GM23248 (cell line): ENCODE measurements at regions not wholly inside any gene's neighbourhood (a gene's known extent, or its start where the extent isn't known, plus 50 kb on each side); places are given as distances from the start of the nearest gene placed in this dataset.

ENCODE experiments used
- DNase-seq: peaks from one replicate; pipeline ENCODE4 v3.0.0-alpha.2; 2015
- H2AFZ ChIP-seq: fragments of 200-600 bp; sonication (generic); 2 replicates; pipeline ENCODE4 v1.6.1; 2016; ENCODE audit warnings: antibody characterized with exemption
- H3F3A ChIP-seq: fragments of 200-600 bp; sonication (generic); 2 replicates; pipeline ENCODE4 v1.6.1; 2016; ENCODE audit warnings: mild to moderate bottlenecking, antibody characterized with exemption, mixed run types; ENCODE audit not compliant: insufficient read depth
- H3K27ac ChIP-seq: fragments of 200-600 bp; sonication (generic); 2 replicates; pipeline ENCODE4 v1.5.1; 2016; ENCODE audit warnings: mild to moderate bottlenecking
- H3K27me3 ChIP-seq: fragments of 200-600 bp; sonication (generic); replicated peaks from 2 replicates; pipeline ENCODE4 v1.6.1; 2016; ENCODE audit warnings: mild to moderate bottlenecking; ENCODE audit not compliant: insufficient read depth
- H3K36me3 ChIP-seq: fragments of 200-600 bp; sonication (generic); 2 replicates; pipeline ENCODE4 v1.6.1; 2016; ENCODE audit warnings: low read depth, mild to moderate bottlenecking
- H3K4me1 ChIP-seq: fragments of 200-600 bp; sonication (generic); 2 replicates; pipeline ENCODE4 v1.6.1; 2016; ENCODE audit warnings: mild to moderate bottlenecking; ENCODE audit not compliant: insufficient read depth
- H3K4me2 ChIP-seq: fragments of 200-600 bp; sonication (generic); one replicate; pipeline ENCODE4 v1.6.1; 2016; ENCODE audit warnings: mild to moderate bottlenecking; ENCODE audit not compliant: unreplicated experiment
- H3K4me3 ChIP-seq: fragments of 200-600 bp; sonication (generic); 2 replicates; pipeline ENCODE4 v1.5.1; 2016; ENCODE audit warnings: mild to moderate bottlenecking
- H3K79me2 ChIP-seq: fragments of 200-600 bp; sonication (generic); 2 replicates; pipeline ENCODE4 v1.6.1; 2016; ENCODE audit warnings: mild to moderate bottlenecking; ENCODE audit not compliant: insufficient read depth
- H3K9ac ChIP-seq: fragments of 200-600 bp; sonication (generic); 2 replicates; pipeline ENCODE4 v1.6.1; 2016; ENCODE audit warnings: mild to moderate bottlenecking
- H3K9me2 ChIP-seq: fragments of 200-600 bp; sonication (generic); 2 replicates; pipeline ENCODE4 v1.6.1; 2016; ENCODE audit warnings: mixed run types, mild to moderate bottlenecking, moderate library complexity; ENCODE audit not compliant: insufficient read depth
- H3K9me3 ChIP-seq: fragments of 200-600 bp; sonication (generic); one replicate; pipeline ENCODE4 v1.6.1; 2017; ENCODE audit warnings: low read depth
- H4K20me1 ChIP-seq: fragments of 200-600 bp; sonication (generic); 2 replicates; pipeline ENCODE4 v1.6.0; 2016; ENCODE audit not compliant: insufficient read depth
- EZH2 ChIP-seq: fragments of 200-600 bp; sonication (generic); IDR thresholded peaks from 2 replicates; pipeline ENCODE4 v1.6.1; 2018; ENCODE audit warnings: antibody characterized with exemption, mild to moderate bottlenecking; ENCODE audit not compliant: insufficient read depth, poor library complexity, severe bottlenecking
- EZH2phosphoT487 ChIP-seq: fragments of 200-600 bp; sonication (generic); IDR thresholded peaks from 2 replicates; pipeline ENCODE4 v1.6.1; 2018; ENCODE audit warnings: antibody characterized with exemption, moderate library complexity, mild to moderate bottlenecking, low read depth; ENCODE audit not compliant: insufficient read depth
- WGBS, 2 experiments: methylation state at CpG; one replicate each; pipeline ENCODE4 v1.1.6; 2015 to 2017; ENCODE audit warnings: low lambda C conversion rate in 2 of 2, low coverage in 1 of 2; ENCODE audit errors: missing lambda C conversion rate in 2 of 2; 5-methylcytosine and 5-hydroxymethylcytosine counted together
- in situ Hi-C: fragments of 300-500 bp; cut with MboI; formaldehyde crosslinking; loops from 2 replicates; pipeline ENCODE4 v1.15.0; 2020

- no peaks in the 10 kb centered on the region for H3K27me3 ChIP-seq
- no peaks in the 10 kb centered on the region for H4K20me1 ChIP-seq
- no peaks in the 10 kb centered on the region for H3K9me3 ChIP-seq
- no peak overlapping the region for H3K9ac ChIP-seq
- H3K4me3 ChIP-seq: no peak overlapping the region
- H3K79me2 ChIP-seq: no peaks in the 10 kb centered on the region
- no peaks in the 10 kb centered on the region for H3K9me2 ChIP-seq
- WGBS, 2 experiments: 20 to 22% methylated on average over 3 of the region's 3 CpGs
- H2AFZ ChIP-seq: no peak overlapping the region
- no peaks in the 10 kb centered on the region for H3K4me1 ChIP-seq
- H3K4me2 ChIP-seq: no peak overlapping the region
- DNase-seq: no peak
- H3K36me3 ChIP-seq: no peaks in the 10 kb centered on the region
- in situ Hi-C loops: no loop called here
- H3K27ac ChIP-seq: no peak overlapping the region
- H3F3A ChIP-seq: no peaks in the 10 kb centered on the region
- TF ChIP-seq EZH2 (no peak), EZH2phosphoT487 (no peak)
Measured at GRCh38 chr6:94446120-94446519, 1026.8 kb upstream of the EPHA7 start.

GRCh38 chr6:94443701-94444100 lies 1024.3 kb upstream of the EPHA7 start:
- Histone ChIP-seq H3K4me2 (no peak overlapping the region), H3K9me2 (no peaks in the 10 kb centered on the region), H3K9ac (no peak overlapping the region), H2AFZ (no peak overlapping the region), H3K4me3 (no peak overlapping the region), H3K36me3 (no peaks in the 10 kb centered on the region), H3K27me3 (no peaks in the 10 kb centered on the region), H3F3A (no peaks in the 10 kb centered on the region), H4K20me1 (no peaks in the 10 kb centered on the region), H3K4me1 (no peaks in the 10 kb centered on the region), H3K9me3 (no peaks in the 10 kb centered on the region), H3K79me2 (no peaks in the 10 kb centered on the region), H3K27ac (no peak overlapping the region)
- WGBS, 2 experiments: 0 to 3% methylated on average over 2 of the region's 2 CpGs
- DNase-seq: no peak
- in situ Hi-C loops: no loop called here
- TF ChIP-seq EZH2: no peak
- no peak for TF ChIP-seq EZH2phosphoT487

GRCh38 chr6:94424692-94425091 lies 1005.3 kb upstream of the EPHA7 start:
- Histone ChIP-seq H3K9me3 (no peaks in the 10 kb centered on the region), H2AFZ (no peak overlapping the region), H3K27me3 (no peaks in the 10 kb centered on the region), H3K4me1 (no peaks in the 10 kb centered on the region), H3K4me2 (no peak overlapping the region), H3K9me2 (no peaks in the 10 kb centered on the region), H3K27ac (no peak overlapping the region), H4K20me1 (no peaks in the 10 kb centered on the region), H3K4me3 (no peak overlapping the region), H3K36me3 (no peaks in the 10 kb centered on the region), H3F3A (no peaks in the 10 kb centered on the region), H3K9ac (no peak overlapping the region), H3K79me2 (no peaks in the 10 kb centered on the region)
- in situ Hi-C loops: no loop called here
- TF ChIP-seq EZH2 (no peak), EZH2phosphoT487 (no peak)
- DNase-seq: no peak

- TF ChIP-seq EZH2phosphoT487: no peak
- no peak for TF ChIP-seq EZH2
- DNase-seq: no peak
- Histone ChIP-seq H3K27ac (no peak overlapping the region), H3K9ac (no peak overlapping the region), H3K79me2 (no peaks in the 10 kb centered on the region), H3K9me3 (no peaks in the 10 kb centered on the region), H2AFZ (no peak overlapping the region), H3K4me3 (no peak overlapping the region), H4K20me1 (no peaks in the 10 kb centered on the region), H3F3A (no peaks in the 10 kb centered on the region), H3K36me3 (no peaks in the 10 kb centered on the region), H3K27me3 (no peaks in the 10 kb centered on the region), H3K4me2 (no peak overlapping the region), H3K4me1 (no peaks in the 10 kb centered on the region), H3K9me2 (no peaks in the 10 kb centered on the region)
- in situ Hi-C loops: no loop called here
- 5 to 17% methylated on average over 1 of the region's 1 CpG for WGBS, 2 experiments
Measured at GRCh38 chr6:94417363-94417762, 998.0 kb upstream of the EPHA7 start.

- no peaks in the 10 kb centered on the region for H3K27me3 ChIP-seq
- no peak overlapping the region for H3K27ac ChIP-seq
- no peaks in the 10 kb centered on the region for H3F3A ChIP-seq
- 11 to 12% methylated on average over 1 of the region's 1 CpG for WGBS, 2 experiments
- no peak overlapping the region for H3K4me3 ChIP-seq
- H2AFZ ChIP-seq: no peak overlapping the region
- no peak overlapping the region for H3K4me2 ChIP-seq
- no peaks in the 10 kb centered on the region for H4K20me1 ChIP-seq
- no peak overlapping the region for H3K9ac ChIP-seq
- H3K9me2 ChIP-seq: no peaks in the 10 kb centered on the region
- no peaks in the 10 kb centered on the region for H3K9me3 ChIP-seq
- no peaks in the 10 kb centered on the region for H3K36me3 ChIP-seq
- no peaks in the 10 kb centered on the region for H3K79me2 ChIP-seq
- TF ChIP-seq EZH2phosphoT487 (no peak), EZH2 (no peak)
- in situ Hi-C loops: no loop called here
- H3K4me1 ChIP-seq: no peaks in the 10 kb centered on the region
- no peak for DNase-seq
Measured at GRCh38 chr6:94414041-94414440, 994.7 kb upstream of the EPHA7 start.
